H1 (cell line): ENCODE measurements at regions not wholly inside any gene's neighbourhood (a gene's known extent, or its start where the extent isn't known, plus 50 kb on each side); places are given as distances from the start of the nearest gene placed in this dataset.

ENCODE experiments used
- CTCF ChIA-PET: fragments of 300-600 bp; sonication (Branson Sonifier 250); formaldehyde crosslinking; loops from one replicate; lab custom pipeline; 2021; ENCODE audit not compliant: partially characterized antibody; lab: Charles Lee
- POLR2A ChIA-PET: fragments of 300-600 bp; sonication (Branson Sonifier 250); formaldehyde crosslinking; loops from one replicate; lab custom pipeline; 2021; ENCODE audit warnings: inconsistent platforms; ENCODE audit not compliant: partially characterized antibody; lab: Charles Lee
- DNase-seq, 2 experiments: peaks; one replicate each; pipeline versions ENCODE4 v3.0.0 to v3.0.0-alpha.2; 2010 to 2022; ENCODE audit warnings: low spot score in 2 of 2, low read depth in 1 of 2, mixed read lengths in 1 of 2
- FAIRE-seq: peaks from 2 replicates; lab custom pipeline; 2011; peaks lifted over from hg19 to GRCh38; lab: Jason Lieb, UNC
- H2AFZ ChIP-seq: 2 replicates; pipeline ENCODE4 v1.8.1; 2012; ENCODE audit warnings: low read length, inconsistent platforms
- H2AK5ac ChIP-seq: 2 replicates; pipeline ENCODE4 v1.6.1; 2013; ENCODE audit warnings: low read depth, low read length
- H2BK120ac ChIP-seq: replicated peaks from 2 replicates; pipeline ENCODE3; 2013; ENCODE audit warnings: low read depth, low read length, inconsistent platforms
- H2BK12ac ChIP-seq: 2 replicates; pipeline ENCODE4 v1.6.1; 2013; ENCODE audit warnings: low read depth, low read length
- H2BK15ac ChIP-seq: 2 replicates; pipeline ENCODE4 v1.6.1; 2013; ENCODE audit warnings: low read length
- H2BK20ac ChIP-seq: 2 replicates; pipeline ENCODE4 v1.6.1; 2013; ENCODE audit warnings: low read length
- H2BK5ac ChIP-seq: 2 replicates; pipeline ENCODE4 v1.6.1; 2013; ENCODE audit warnings: low read depth, low read length
- H3K14ac ChIP-seq: 2 replicates; pipeline ENCODE4 v1.6.1; 2013; ENCODE audit warnings: inconsistent platforms; ENCODE audit not compliant: insufficient read length
- H3K18ac ChIP-seq: 2 replicates; pipeline ENCODE4 v1.6.1; 2013; ENCODE audit warnings: low read length; ENCODE audit errors: extremely low read depth
- H3K23ac ChIP-seq: 2 replicates; pipeline ENCODE4 v1.6.1; 2013; ENCODE audit warnings: inconsistent platforms; ENCODE audit not compliant: insufficient read length
- H3K23me2 ChIP-seq: 2 replicates; pipeline ENCODE4 v1.6.1; 2013; ENCODE audit warnings: low read depth, low read length
- H3K27ac ChIP-seq: 2 replicates; pipeline ENCODE4 v1.6.1; 2011; ENCODE audit warnings: low read depth, low read length, inconsistent platforms
- H3K27me3 ChIP-seq, 4 experiments: replicated peaks in 1 of 4; 1 replicate in 1 of 4; 2 replicates in 3 of 4; pipeline versions ENCODE4 v1.6.1 to v1.8.1; 2011 to 2013; ENCODE audit warnings: low read length in 3 of 4, mild to moderate bottlenecking in 3 of 4, inconsistent platforms in 2 of 4, mixed read lengths in 2 of 4, moderate library complexity in 1 of 4; ENCODE audit not compliant: control insufficient read depth in 3 of 4, insufficient read depth in 3 of 4; ENCODE audit errors: extremely low read depth in 1 of 4
- H3K36me3 ChIP-seq, 4 experiments: 2 replicates each; pipeline versions ENCODE4 v1.6.1 to v1.8.1; 2011 to 2013; ENCODE audit warnings: mild to moderate bottlenecking in 4 of 4, low read length in 3 of 4, moderate library complexity in 2 of 4, control low read depth in 1 of 4, inconsistent platforms in 1 of 4; ENCODE audit not compliant: insufficient read depth in 4 of 4, control insufficient read depth in 2 of 4
- H3K4ac ChIP-seq: replicated peaks from 2 replicates; pipeline ENCODE3; 2013; ENCODE audit warnings: low read length, low read depth, mixed read lengths, inconsistent platforms; ENCODE audit not compliant: insufficient read length
- H3K4me1 ChIP-seq, 4 experiments: replicated peaks in 1 of 4; 1 replicate in 1 of 4; 2 replicates in 3 of 4; pipeline versions ENCODE4 v1.6.1 to v1.8.1; 2011 to 2013; ENCODE audit warnings: low read length in 3 of 4, inconsistent platforms in 2 of 4, mixed read lengths in 1 of 4; ENCODE audit not compliant: insufficient read depth in 4 of 4, control insufficient read depth in 3 of 4
- H3K4me2 ChIP-seq, 2 experiments: 2 replicates each; pipeline versions ENCODE4 v1.6.1 to v1.8.1; 2011 to 2013; ENCODE audit warnings: low read depth in 2 of 2, low read length in 2 of 2, control low read depth in 1 of 2, inconsistent platforms in 1 of 2, mild to moderate bottlenecking in 1 of 2; ENCODE audit not compliant: insufficient read depth in 1 of 2
- H3K4me3 ChIP-seq, 4 experiments: fragments of 200-600, 300-600 bp in 1 of 4; sonication (generic), shearing (Covaris generic), sonication (Bioruptor Twin) in 1 of 4; 2 replicates each; pipeline versions ENCODE4 v1.5.1 to v1.8.1; 2011 to 2016; ENCODE audit warnings: low read length in 4 of 4, low read depth in 3 of 4, control low read depth in 2 of 4, inconsistent platforms in 2 of 4, mild to moderate bottlenecking in 2 of 4, mixed read lengths in 1 of 4, moderate library complexity in 1 of 4; ENCODE audit not compliant: insufficient read depth in 2 of 4; ENCODE audit errors: extremely low read depth in 1 of 4
- H3K56ac ChIP-seq: replicated peaks from 2 replicates; pipeline ENCODE3; 2013; ENCODE audit warnings: low read depth, mild to moderate bottlenecking, mixed read lengths, low read length, inconsistent platforms; ENCODE audit not compliant: insufficient read length
- H3K79me1 ChIP-seq: 2 replicates; pipeline ENCODE4 v1.6.1; 2013; ENCODE audit warnings: low read depth, low read length, control low read depth
- H3K79me2 ChIP-seq, 2 experiments: 2 replicates each; pipeline versions ENCODE4 v1.6.1 to v1.8.1; 2012 to 2013; ENCODE audit warnings: low read length in 2 of 2, mild to moderate bottlenecking in 2 of 2, inconsistent platforms in 1 of 2; ENCODE audit not compliant: insufficient read depth in 2 of 2, control insufficient read depth in 1 of 2
- H3K9ac ChIP-seq, 4 experiments: replicated peaks in 1 of 4; 1 replicate in 1 of 4; 2 replicates in 3 of 4; pipeline versions ENCODE4 v1.6.1 to v1.8.1; 2011 to 2013; ENCODE audit warnings: low read depth in 3 of 4, low read length in 3 of 4, control low read depth in 2 of 4, mild to moderate bottlenecking in 2 of 4, moderate library complexity in 2 of 4, inconsistent platforms in 1 of 4; ENCODE audit errors: extremely low read depth in 1 of 4
- H3K9me3 ChIP-seq, 2 experiments: 2 replicates each; pipeline versions ENCODE4 v1.6.1 to v1.8.1; 2012 to 2013; ENCODE audit warnings: mild to moderate bottlenecking in 2 of 2, moderate library complexity in 2 of 2, control low read depth in 1 of 2, inconsistent platforms in 1 of 2, low read depth in 1 of 2, low read length in 1 of 2, mixed read lengths in 1 of 2; ENCODE audit not compliant: insufficient read depth in 2 of 2
- H4K20me1 ChIP-seq, 2 experiments: replicated peaks in 1 of 2; 2 replicates each; pipeline versions ENCODE3 to v1.8.1; 2011 to 2013; ENCODE audit warnings: inconsistent platforms in 2 of 2, low read length in 2 of 2, mild to moderate bottlenecking in 1 of 2; ENCODE audit not compliant: insufficient read depth in 2 of 2, control insufficient read depth in 1 of 2
- H4K5ac ChIP-seq: 2 replicates; pipeline ENCODE4 v1.6.1; 2013; ENCODE audit warnings: low read length, low read depth, mixed read lengths, inconsistent platforms; ENCODE audit not compliant: insufficient read length
- H4K8ac ChIP-seq: 2 replicates; pipeline ENCODE4 v1.8.0; 2013; ENCODE audit warnings: mild to moderate bottlenecking, moderate library complexity, low read length, inconsistent platforms; ENCODE audit not compliant: insufficient read depth; ENCODE audit errors: extremely low read depth
- H4K91ac ChIP-seq: replicated peaks from 2 replicates; pipeline ENCODE3; 2013; ENCODE audit warnings: low read length, mixed read lengths, inconsistent platforms; ENCODE audit not compliant: insufficient read length
- CHD2 ChIP-seq: IDR thresholded peaks from 2 replicates; pipeline ENCODE4 v1.6.1; 2012; ENCODE audit warnings: low read length, improper control_type of control experiment
- GTF2F1 ChIP-seq: IDR thresholded peaks from 2 replicates; pipeline ENCODE4 v1.6.1; 2012; ENCODE audit warnings: low read depth, low read length, improper control_type of control experiment, borderline replicate concordance
- JUND ChIP-seq: IDR thresholded peaks from 2 replicates; pipeline ENCODE4 v1.6.1; 2011; ENCODE audit warnings: mild to moderate bottlenecking, improper control_type of control experiment, low read length
- POLR2A ChIP-seq, 2 experiments: IDR thresholded peaks; 1 replicate in 1 of 2; 2 replicates in 1 of 2; pipeline ENCODE4 v1.6.1; 2011; ENCODE audit warnings: low read depth in 2 of 2, low read length in 2 of 2, mild to moderate bottlenecking in 2 of 2; ENCODE audit errors: control extremely low read depth in 1 of 2
- RAD21 ChIP-seq, 2 experiments: IDR thresholded peaks in 1 of 2; conservative IDR thresholded peaks in 1 of 2; 2 replicates each; pipeline ENCODE4 v1.6.1; 2011; ENCODE audit warnings: low read depth in 2 of 2, low read length in 2 of 2, improper control_type of control experiment in 1 of 2, inconsistent platforms in 1 of 2, mild to moderate bottlenecking in 1 of 2, moderate library complexity in 1 of 2
- RFX5 ChIP-seq: IDR thresholded peaks from 2 replicates; pipeline ENCODE4 v1.6.1; 2011; ENCODE audit warnings: low read depth, low read length, improper control_type of control experiment, borderline replicate concordance
- YY1 ChIP-seq: IDR thresholded peaks from 2 replicates; pipeline ENCODE4 v1.6.1; 2011; ENCODE audit warnings: low read depth, mild to moderate bottlenecking, low read length
- ZNF274 ChIP-seq: IDR thresholded peaks from 2 replicates; pipeline ENCODE4 v1.7.0; 2012; ENCODE audit warnings: low read length, borderline replicate concordance; ENCODE audit errors: extremely low read depth

DNA sequence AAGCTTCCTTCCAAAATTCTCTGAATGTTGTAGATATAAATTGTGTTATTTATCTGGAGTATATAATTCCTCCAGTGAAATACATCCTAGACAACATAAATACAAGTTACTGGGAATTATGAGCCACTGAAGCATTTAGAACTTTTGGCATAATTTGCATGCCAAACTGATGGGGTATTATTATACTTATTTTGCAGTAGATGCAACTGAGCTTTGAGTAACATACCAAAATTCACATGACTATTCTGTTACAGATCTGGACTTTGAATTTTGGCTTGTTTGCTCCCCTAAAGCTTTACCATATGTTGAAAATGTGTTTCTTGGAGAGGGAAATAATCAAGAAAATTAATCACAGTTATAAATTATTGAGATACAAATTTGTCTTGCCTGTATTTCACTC is 372.5 kb downstream of the CDH11 start:
- FAIRE-seq, result no peak
- no peak for DNase-seq
- H3K4me1 ChIP-seq, result no peaks in the 10 kb centered on the region
- H3K18ac ChIP-seq, result no peak overlapping the region
- H3K4me3 ChIP-seq, result no peak overlapping the region
- POLR2A ChIA-PET, result no interaction called here
- H2BK120ac ChIP-seq, result no peak overlapping the region
- no peaks in the 10 kb centered on the region for H3K36me3 ChIP-seq
- H3K14ac ChIP-seq, result no peak overlapping the region
- H2BK20ac ChIP-seq, result no peak overlapping the region
- H4K91ac ChIP-seq, result no peak overlapping the region
- CTCF ChIA-PET, result no interaction called here
- no peak overlapping the region for H2AFZ ChIP-seq
- H3K9ac ChIP-seq, result no peak overlapping the region
- H3K4ac ChIP-seq, result no peak overlapping the region
- no peak overlapping the region for H3K4me2 ChIP-seq
- no peaks in the 10 kb centered on the region for H4K20me1 ChIP-seq
- H4K5ac ChIP-seq, result no peak overlapping the region
- H3K23ac ChIP-seq, result no peak overlapping the region
- H3K23me2 ChIP-seq, result no peaks in the 10 kb centered on the region; the same call in 1 of the 2 replicates
- H3K56ac ChIP-seq, result no peak overlapping the region
- no peak overlapping the region for H2AK5ac ChIP-seq
- no peak overlapping the region for H2BK5ac ChIP-seq
- H3K9me3 ChIP-seq, result no peaks in the 10 kb centered on the region
- H3K27me3 ChIP-seq, result no peaks in the 10 kb centered on the region
- no peaks in the 10 kb centered on the region for H3K79me1 ChIP-seq
- H4K8ac ChIP-seq, result no peak overlapping the region
- H3K27ac ChIP-seq, result no peak overlapping the region
- H2BK12ac ChIP-seq, result no peak overlapping the region
- no peaks in the 10 kb centered on the region for H3K79me2 ChIP-seq
- H2BK15ac ChIP-seq, result no peak overlapping the region
- TF ChIP-seq YY1, result no peak
- TF ChIP-seq RFX5, result no peak
- no peak for TF ChIP-seq CHD2
- no peak for TF ChIP-seq RAD21 (IDR thresholded peaks at IDR 0.05 in 1 of 2, conservative IDR thresholded peaks at IDR 0.05 in 1 of 2; ENCODE audit: low read depth in 2 of 2, low read length in 2 of 2)
- TF ChIP-seq ZNF274, result no peak
- TF ChIP-seq POLR2A (IDR thresholded peaks at IDR 0.05; ENCODE audit: control extremely low read depth in 1 of 2, low read depth in 2 of 2, low read length in 2 of 2), result no peak
- TF ChIP-seq GTF2F1, result no peak
- no peak for TF ChIP-seq JUND
